Upper lobe of left lung (tissue), 4 donors: ENCODE measurements at regions not wholly inside any gene's neighbourhood (a gene's known extent, or its start where the extent isn't known, plus 50 kb on each side); places are given as distances from the start of the nearest gene placed in this dataset.

ENCODE experiments used
- CTCF ChIP-seq, 6 experiments: fragments of 450-650 bp in 4 of 6; fragments of 200-600 bp in 2 of 6; sonication (generic) in 2 of 6; IDR thresholded peaks; one replicate each; pipeline ENCODE4 v1.5.1; 2016 to 2019; ENCODE audit warnings: antibody characterized with exemption in 6 of 6
- EP300 ChIP-seq, 4 donors: sonication (generic); formaldehyde crosslinking; IDR thresholded peaks; one replicate each; pipeline ENCODE4 v1.5.1; 2017; ENCODE audit warnings: antibody characterized with exemption in 4 of 4, control low read depth in 2 of 4
- POLR2A ChIP-seq, 4 donors: fragments of 450-650 bp; IDR thresholded peaks; one replicate each; pipeline ENCODE4 v1.5.1; 2016 to 2017; ENCODE audit warnings: antibody characterized with exemption in 4 of 4, mild to moderate bottlenecking in 2 of 4
- POLR2AphosphoS5 ChIP-seq, 2 donors: sonication (generic); formaldehyde crosslinking; IDR thresholded peaks; one replicate each; pipeline ENCODE4 v1.5.1; 2017; ENCODE audit warnings: antibody characterized with exemption in 2 of 2

DNA sequence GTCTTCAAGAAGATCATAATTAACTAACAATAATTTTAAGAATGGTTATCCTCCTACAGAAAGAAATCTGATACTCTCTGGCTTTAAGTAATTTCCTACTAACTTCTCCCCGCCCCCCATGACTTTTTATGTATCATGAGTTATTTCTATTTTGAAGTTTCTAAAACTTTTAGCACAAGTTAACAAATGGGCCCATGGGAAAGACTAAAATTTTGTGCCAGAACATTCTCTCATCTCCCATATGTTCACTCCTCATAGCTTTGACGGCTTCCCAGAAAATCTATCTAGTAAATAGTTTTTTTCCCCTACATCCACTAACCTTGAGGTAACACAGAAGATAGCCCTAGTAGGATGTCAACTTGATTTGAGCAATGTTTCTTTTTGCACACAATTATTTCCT lies 148.3 kb downstream of the POSTN start:
- no peak for TF ChIP-seq CTCF (IDR thresholded peaks at IDR 0.05)
- TF ChIP-seq POLR2A (IDR thresholded peaks at IDR 0.05), result no peak
- no peak for TF ChIP-seq POLR2AphosphoS5 (IDR thresholded peaks at IDR 0.05)
- no peak for TF ChIP-seq EP300 (IDR thresholded peaks at IDR 0.05)
